K562 (cell line): ENCODE measurements at regions not wholly inside any gene's neighbourhood (a gene's known extent, or its start where the extent isn't known, plus 50 kb on each side); places are given as distances from the start of the nearest gene placed in this dataset.

Source experiments
- ATAC-seq: fragments of 200-7000 bp; cut with Tn5 transposase; 3 replicates; pipeline ENCODE4 v1.9.1; 2020; ENCODE audit warnings: moderate library complexity
- BruUV-seq: library from RNA; stranded (reverse); fragments of 400-500 nt; replicated peaks from 2 replicates; lab custom pipeline; 2021; lab: Mats Ljungman, UMichigan
- CTCF ChIA-PET: fragments of 300-600 bp; formaldehyde crosslinking; extraction: SDS; loops from one replicate; lab custom pipeline; 2021; ENCODE audit warnings: low intra/inter-chr PET ratio; lab: Yijun Ruan, JAX
- POLR2A ChIA-PET: fragments of 300-600, 350-650 bp; sonication (Branson Sonifier 250); formaldehyde crosslinking; extraction: SDS; loops from one replicate; lab custom pipeline; 2021; ENCODE audit warnings: antibody characterized with exemption, inconsistent platforms; lab: Yijun Ruan, JAX
- DNase-seq, 4 experiments: peaks; one replicate each; pipeline versions ENCODE4 v3.0.0 to v3.0.0-alpha.2; 2011 to 2018; ENCODE audit warnings: low spot score in 3 of 4, mixed read lengths in 3 of 4; ENCODE audit errors: extremely low read depth in 1 of 4
- FAIRE-seq: peaks from 2 replicates; lab custom pipeline; 2011; peaks lifted over from hg19 to GRCh38; lab: Jason Lieb, UNC
- H2AFZ ChIP-seq: 2 replicates; pipeline ENCODE4 v1.6.0; 2011; ENCODE audit warnings: low read depth, low read length, control low read depth, inconsistent platforms
- H3K27ac ChIP-seq: fragments of 200-600 bp; 3 replicates; pipeline ENCODE4 v1.8.0; 2011; ENCODE audit warnings: low read depth, mild to moderate bottlenecking, control low read depth, inconsistent platforms, low read length, moderate library complexity, mixed read lengths; ENCODE audit errors: extremely low read depth
- H3K27me3 ChIP-seq, 2 experiments: fragments of 300-600 bp in 1 of 2; 2 replicates in 1 of 2; 3 replicates in 1 of 2; pipeline versions ENCODE4 v1.6.0 to v1.8.0; 2011; ENCODE audit warnings: inconsistent platforms in 2 of 2, low read length in 2 of 2, mild to moderate bottlenecking in 1 of 2, mixed read lengths in 1 of 2, moderate library complexity in 1 of 2; ENCODE audit not compliant: control insufficient read depth in 2 of 2, insufficient read depth in 2 of 2
- H3K36me3 ChIP-seq: fragments of 300-600 bp; 3 replicates; pipeline ENCODE4 v1.8.0; 2011; ENCODE audit warnings: mild to moderate bottlenecking, low read length, inconsistent platforms; ENCODE audit not compliant: control insufficient read depth, insufficient read depth
- H3K4me1 ChIP-seq, 2 experiments: fragments of 200-600 bp in 1 of 2; replicated peaks in 1 of 2; 2 replicates in 1 of 2; 3 replicates in 1 of 2; pipeline versions ENCODE4 v1.5.1 to v1.8.0; 2011; ENCODE audit warnings: inconsistent platforms in 2 of 2, low read length in 2 of 2, mild to moderate bottlenecking in 1 of 2, mixed read lengths in 1 of 2, moderate library complexity in 1 of 2; ENCODE audit not compliant: control insufficient read depth in 2 of 2, insufficient read depth in 2 of 2
- H3K4me2 ChIP-seq: 2 replicates; pipeline ENCODE4 v1.6.1; 2011; ENCODE audit warnings: low read length, control low read depth, inconsistent platforms, mixed read lengths; ENCODE audit not compliant: insufficient read depth
- H3K4me3 ChIP-seq: fragments of 200-600 bp; sonication (generic), shearing (Covaris generic); 2 replicates; pipeline ENCODE4 v1.5.1; 2016; ENCODE audit warnings: control low read depth, inconsistent platforms
- H3K79me2 ChIP-seq: fragments of 200-600 bp; 3 replicates; pipeline ENCODE4 v1.8.0; 2011; ENCODE audit warnings: low read length, inconsistent platforms; ENCODE audit not compliant: control insufficient read depth, insufficient read depth
- H3K9ac ChIP-seq, 2 experiments: 2 replicates each; pipeline versions ENCODE4 v1.6.0 to v1.6.1; 2011; ENCODE audit warnings: low read depth in 2 of 2, low read length in 2 of 2, control low read depth in 1 of 2, inconsistent platforms in 1 of 2, mild to moderate bottlenecking in 1 of 2, mixed read lengths in 1 of 2; ENCODE audit not compliant: insufficient read depth in 1 of 2
- H3K9me1 ChIP-seq: one replicate; pipeline ENCODE4 v1.6.0; 2011; ENCODE audit warnings: inconsistent platforms, mild to moderate bottlenecking, low read length, moderate library complexity; ENCODE audit not compliant: control insufficient read depth, insufficient read depth
- H3K9me3 ChIP-seq: replicated peaks from 2 replicates; pipeline ENCODE4 v1.5.1; 2011; ENCODE audit warnings: low read depth, low read length, inconsistent platforms; ENCODE audit not compliant: control insufficient read depth, insufficient read depth
- H4K20me1 ChIP-seq: replicated peaks from 2 replicates; pipeline ENCODE4 v1.6.1; 2011; ENCODE audit warnings: low read length, inconsistent platforms, mixed read lengths; ENCODE audit not compliant: control insufficient read depth, insufficient read depth
- CBX8 ChIP-seq: fragments of 200-600 bp; sonication (generic); IDR thresholded peaks from 2 replicates; pipeline ENCODE4 v1.6.1; 2012; ENCODE audit warnings: borderline replicate concordance, mixed run types, low read depth, mild to moderate bottlenecking, moderate library complexity, mixed read lengths, low read length, control low read depth, inconsistent platforms; ENCODE audit not compliant: poor library complexity, severe bottlenecking; ENCODE audit errors: extremely low read depth
- SMARCA5 ChIP-seq: fragments of 450-650 bp; IDR thresholded peaks from 2 replicates; pipeline ENCODE4 v1.6.1; 2016
- ZKSCAN3 ChIP-seq: fragments of 250-450 bp; sonication (Bioruptor Pico); IDR thresholded peaks from 2 replicates; pipeline ENCODE4 v1.4.0; 2020
- WGBS: fragments of 100-300 bp; shearing (Covaris generic); methylation state at CpG from one replicate; pipeline ENCODE4 v1.1.6; 2016; ENCODE audit warnings: low coverage, mixed read lengths; ENCODE audit not compliant: insufficient coverage; ENCODE audit errors: missing lambda C conversion rate; 5-methylcytosine and 5-hydroxymethylcytosine counted together
- in situ Hi-C: fragments of 300-500 bp; cut with MboI; formaldehyde crosslinking; loops from 4 replicates; pipeline ENCODE4 v1.15.0; 2018; ENCODE audit warnings: inconsistent platforms, mixed read lengths
- intact Hi-C: fragments of 100-400 bp; cut with micrococcal nuclease; formaldehyde crosslinking; loops from 2 replicates; pipeline ENCODE4 v1.14.2; 2022
- TF ChIP-seq, protein P1 (sequence below): fragments of 450-650 bp; IDR thresholded peaks from 2 replicates; pipeline ENCODE4 v1.6.1; 2017; ENCODE audit warnings: antibody characterized with exemption, mild to moderate bottlenecking
- TF ChIP-seq, protein P2 (sequence below): fragments of 250-450 bp; sonication (Bioruptor Pico); IDR thresholded peaks from 2 replicates; pipeline ENCODE4 v1.8.0; 2021; ENCODE audit warnings: moderate library complexity, mild to moderate bottlenecking, inconsistent platforms
- TF ChIP-seq, protein P3 (sequence below): fragments of 250-450 bp; sonication (Bioruptor Pico); IDR thresholded peaks from 2 replicates; pipeline ENCODE4 v1.8.0; 2022; ENCODE audit warnings: moderate library complexity, mild to moderate bottlenecking, inconsistent platforms

DNA sequence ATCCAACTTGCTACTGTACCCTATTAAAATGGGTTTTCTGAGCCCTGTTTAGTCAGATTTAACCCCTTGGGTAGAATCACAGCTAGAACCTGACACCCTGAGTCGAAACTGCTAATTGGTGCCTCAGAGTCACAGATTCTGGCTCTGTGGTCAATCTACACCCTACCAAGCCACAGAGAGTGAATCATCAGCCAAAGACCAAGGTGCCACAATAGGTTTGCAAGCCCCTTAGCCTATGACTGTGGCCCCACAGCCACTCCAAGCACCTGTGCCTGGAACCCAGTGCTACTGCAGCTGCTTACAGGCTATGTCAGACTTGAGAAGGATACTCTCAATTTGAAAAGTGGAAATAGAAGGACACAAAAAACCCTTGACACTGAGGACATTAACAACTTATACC is 202.8 kb upstream of the KCND2 start (continued):
- TF ChIP-seq, protein P1, sequence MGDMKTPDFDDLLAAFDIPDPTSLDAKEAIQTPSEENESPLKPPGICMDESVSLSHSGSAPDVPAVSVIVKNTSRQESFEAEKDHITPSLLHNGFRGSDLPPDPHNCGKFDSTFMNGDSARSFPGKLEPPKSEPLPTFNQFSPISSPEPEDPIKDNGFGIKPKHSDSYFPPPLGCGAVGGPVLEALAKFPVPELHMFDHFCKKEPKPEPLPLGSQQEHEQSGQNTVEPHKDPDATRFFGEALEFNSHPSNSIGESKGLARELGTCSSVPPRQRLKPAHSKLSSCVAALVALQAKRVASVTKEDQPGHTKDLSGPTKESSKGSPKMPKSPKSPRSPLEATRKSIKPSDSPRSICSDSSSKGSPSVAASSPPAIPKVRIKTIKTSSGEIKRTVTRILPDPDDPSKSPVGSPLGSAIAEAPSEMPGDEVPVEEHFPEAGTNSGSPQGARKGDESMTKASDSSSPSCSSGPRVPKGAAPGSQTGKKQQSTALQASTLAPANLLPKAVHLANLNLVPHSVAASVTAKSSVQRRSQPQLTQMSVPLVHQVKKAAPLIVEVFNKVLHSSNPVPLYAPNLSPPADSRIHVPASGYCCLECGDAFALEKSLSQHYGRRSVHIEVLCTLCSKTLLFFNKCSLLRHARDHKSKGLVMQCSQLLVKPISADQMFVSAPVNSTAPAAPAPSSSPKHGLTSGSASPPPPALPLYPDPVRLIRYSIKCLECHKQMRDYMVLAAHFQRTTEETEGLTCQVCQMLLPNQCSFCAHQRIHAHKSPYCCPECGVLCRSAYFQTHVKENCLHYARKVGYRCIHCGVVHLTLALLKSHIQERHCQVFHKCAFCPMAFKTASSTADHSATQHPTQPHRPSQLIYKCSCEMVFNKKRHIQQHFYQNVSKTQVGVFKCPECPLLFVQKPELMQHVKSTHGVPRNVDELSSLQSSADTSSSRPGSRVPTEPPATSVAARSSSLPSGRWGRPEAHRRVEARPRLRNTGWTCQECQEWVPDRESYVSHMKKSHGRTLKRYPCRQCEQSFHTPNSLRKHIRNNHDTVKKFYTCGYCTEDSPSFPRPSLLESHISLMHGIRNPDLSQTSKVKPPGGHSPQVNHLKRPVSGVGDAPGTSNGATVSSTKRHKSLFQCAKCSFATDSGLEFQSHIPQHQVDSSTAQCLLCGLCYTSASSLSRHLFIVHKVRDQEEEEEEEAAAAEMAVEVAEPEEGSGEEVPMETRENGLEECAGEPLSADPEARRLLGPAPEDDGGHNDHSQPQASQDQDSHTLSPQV, result no peak
- no peak for TF ChIP-seq SMARCA5
- TF ChIP-seq, protein P2, sequence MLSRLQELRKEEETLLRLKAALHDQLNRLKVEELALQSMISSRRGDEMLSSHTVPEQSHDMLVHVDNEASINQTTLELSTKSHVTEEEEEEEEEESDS, result no peak

DNA sequence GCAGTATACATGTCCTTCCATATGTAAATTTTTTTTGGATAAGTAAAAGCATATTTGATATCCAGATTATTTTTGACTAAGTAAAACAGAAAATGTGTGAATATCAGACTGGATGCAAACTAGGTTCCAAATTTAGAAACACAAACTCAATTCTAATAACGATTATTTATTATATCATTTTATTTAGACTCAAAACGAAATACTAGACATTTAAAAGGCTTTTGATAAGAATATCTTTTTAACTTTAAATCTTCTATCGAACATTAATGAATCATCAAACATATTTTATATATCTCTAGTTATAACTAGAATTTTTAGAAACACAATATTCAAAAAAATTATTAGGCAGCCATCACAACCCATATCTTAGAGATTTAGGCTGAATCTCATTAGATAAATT is 195.2 kb upstream of the KCND2 start:
- BruUV-seq, result no TSS peak
- H3K4me2 ChIP-seq, result no peak overlapping the region
- no peaks in the 10 kb centered on the region for H4K20me1 ChIP-seq
- POLR2A ChIA-PET, result no interaction called here
- in situ Hi-C loops, result no loop called here
- WGBS, result 2% methylated on average over 3 of the region's 3 CpGs
- no peak for DNase-seq
- no peak overlapping the region for H3K27ac ChIP-seq
- TF ChIP-seq ZKSCAN3 (CRISPR knock-in tag) (no peak), CBX8 (peak; percentile 93)
- TF ChIP-seq, protein P3, sequence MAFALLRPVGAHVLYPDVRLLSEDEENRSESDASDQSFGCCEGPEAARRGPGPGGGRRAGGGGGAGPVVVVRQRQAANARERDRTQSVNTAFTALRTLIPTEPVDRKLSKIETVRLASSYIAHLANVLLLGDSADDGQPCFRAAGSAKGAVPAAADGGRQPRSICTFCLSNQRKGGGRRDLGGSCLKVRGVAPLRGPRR, result no peak
- TF ChIP-seq, all 486 proteins: peak for 1
- no peaks in the 10 kb centered on the region for H3K27me3 ChIP-seq
- intact Hi-C loops, result no loop called here
- no peaks in the 10 kb centered on the region for H3K36me3 ChIP-seq
- ATAC-seq, result no peak
- no peak overlapping the region for H3K9ac ChIP-seq
- H3K4me1 ChIP-seq, result no peaks in the 10 kb centered on the region; a peak in 1 of 5 replicates
- FAIRE-seq, result no peak
- H3K79me2 ChIP-seq, result no peaks in the 10 kb centered on the region
- H3K9me1 ChIP-seq, result no peaks in the 10 kb centered on the region
- H2AFZ ChIP-seq, result no peak overlapping the region
- CTCF ChIA-PET, result no interaction called here
- no peak overlapping the region for H3K4me3 ChIP-seq
- no peaks in the 10 kb centered on the region for H3K9me3 ChIP-seq
